Thoracic aorta (tissue), 2 donors: ENCODE measurements at regions not wholly inside any gene's neighbourhood (a gene's known extent, or its start where the extent isn't known, plus 50 kb on each side); places are given as distances from the start of the nearest gene placed in this dataset.
"Not testable (repeated sequence)": the region's sequence is repeated elsewhere in the genome, so short reads cannot be mapped to it uniquely, and the experiment has no call there.

Experiments used
- ATAC-seq: fragments of 150-250 bp; one replicate; pipeline ENCODE4 v1.8.0; 2017; ENCODE audit warnings: low read depth; ENCODE audit not compliant: insufficient number of reproducible peaks, low FRiP score
- DNase-seq: peaks from one replicate; pipeline ENCODE4 v3.0.0-alpha.2; 2020; ENCODE audit warnings: low spot score
- H3K27ac ChIP-seq, 2 donors: fragments of 200-600 bp; sonication (generic); 1 replicate in 1 of 2; 2 replicates in 1 of 2; pipeline ENCODE4 v1.5.1; 2016; ENCODE audit warnings: mild to moderate bottlenecking in 2 of 2, moderate library complexity in 2 of 2
- H3K27me3 ChIP-seq: fragments of 200-600 bp; sonication (generic); replicated peaks from 2 replicates; pipeline ENCODE4 v1.6.0; 2016; ENCODE audit warnings: mild to moderate bottlenecking; ENCODE audit not compliant: insufficient read depth
- H3K36me3 ChIP-seq: fragments of 200-600 bp; sonication (generic); one replicate; pipeline ENCODE4 v1.5.1; 2016
- H3K4me1 ChIP-seq, 2 donors: fragments of 200-600 bp; sonication (generic); 1 replicate in 1 of 2; 2 replicates in 1 of 2; pipeline versions ENCODE4 v1.5.1 to v1.6.0; 2016; ENCODE audit warnings: low read depth in 2 of 2, mild to moderate bottlenecking in 1 of 2; ENCODE audit not compliant: control insufficient read depth in 1 of 2
- H3K4me3 ChIP-seq: fragments of 200-600 bp; sonication (generic); 2 replicates; pipeline ENCODE4 v1.5.1; 2016; ENCODE audit warnings: mild to moderate bottlenecking
- H3K9me3 ChIP-seq: fragments of 200-600 bp; sonication (generic); 2 replicates; pipeline ENCODE4 v1.5.1; 2016

DNA sequence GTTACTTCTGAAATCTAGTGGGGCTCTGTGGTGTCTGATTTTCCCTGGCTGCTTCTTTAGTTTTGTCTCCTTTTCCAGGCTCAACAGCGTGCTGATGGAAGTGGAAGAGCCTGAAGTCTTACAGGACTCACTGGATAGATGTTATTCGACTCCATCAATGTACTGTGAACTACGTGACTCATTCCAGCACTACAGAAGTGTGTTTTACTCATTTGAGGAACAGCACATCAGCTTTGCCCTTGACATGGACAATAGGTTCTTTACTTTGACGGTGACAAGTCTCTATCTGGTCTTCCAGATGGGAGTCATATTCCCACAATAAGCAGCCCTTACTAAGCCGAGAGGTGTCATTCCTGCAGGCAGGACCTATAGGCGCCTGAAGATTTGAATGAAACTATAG, 51.1 kb downstream of the NBPF8 start:
- not testable (repeated sequence) for H3K4me1 ChIP-seq, ATAC-seq

GRCh38 chr1:120477663-120478062, 62.8 kb downstream of the NBPF8 start:
- DNase-seq, H3K27ac ChIP-seq, H3K4me1 ChIP-seq, H3K27me3 ChIP-seq, H3K4me3 ChIP-seq, ATAC-seq, H3K36me3 ChIP-seq, H3K9me3 ChIP-seq: not testable (repeated sequence)

More for the DNA sequence above, 51.1 kb downstream of the NBPF8 start:
- DNase-seq, H3K9me3 ChIP-seq, H3K4me3 ChIP-seq, H3K27me3 ChIP-seq, H3K36me3 ChIP-seq, H3K27ac ChIP-seq: not testable (repeated sequence)

DNA sequence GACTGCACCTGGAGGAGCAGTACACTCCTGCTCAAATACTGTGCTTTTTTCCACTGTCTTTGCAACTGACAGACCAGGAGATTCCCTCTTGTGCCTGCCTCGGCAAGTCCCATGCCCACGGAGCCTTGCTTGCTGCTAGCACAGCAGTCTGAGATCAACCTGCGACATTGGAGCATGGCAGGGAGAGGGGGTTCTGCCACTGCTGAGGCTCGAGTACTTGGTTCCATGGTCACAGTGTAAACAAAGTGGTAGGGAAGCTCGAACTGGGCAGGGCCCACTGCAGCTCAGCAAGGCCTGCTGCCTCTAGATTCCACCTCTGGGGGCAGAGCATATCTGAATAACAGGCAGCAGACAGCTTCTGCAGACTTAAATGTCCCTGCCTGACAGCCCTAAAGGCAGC, 63.6 kb downstream of the NBPF8 start:
- not testable (repeated sequence) for H3K9me3 ChIP-seq, H3K36me3 ChIP-seq, H3K4me3 ChIP-seq, H3K4me1 ChIP-seq, H3K27me3 ChIP-seq, ATAC-seq, H3K27ac ChIP-seq, DNase-seq

GRCh38 chr1:120487542-120487941, 72.7 kb downstream of the NBPF8 start:
- H3K27me3 ChIP-seq, ATAC-seq, H3K27ac ChIP-seq, H3K4me3 ChIP-seq, H3K4me1 ChIP-seq, H3K9me3 ChIP-seq, DNase-seq: not testable (repeated sequence)
- H3K36me3 ChIP-seq, result peaks cover 11% of the 10 kb centered on the region

GRCh38 chr1:120489217-120489616, 74.4 kb downstream of the NBPF8 start:
- not testable (repeated sequence) for H3K27me3 ChIP-seq, H3K4me3 ChIP-seq, H3K9me3 ChIP-seq, DNase-seq, ATAC-seq, H3K4me1 ChIP-seq, H3K27ac ChIP-seq
- peaks cover 13% of the 10 kb centered on the region for H3K36me3 ChIP-seq

DNA sequence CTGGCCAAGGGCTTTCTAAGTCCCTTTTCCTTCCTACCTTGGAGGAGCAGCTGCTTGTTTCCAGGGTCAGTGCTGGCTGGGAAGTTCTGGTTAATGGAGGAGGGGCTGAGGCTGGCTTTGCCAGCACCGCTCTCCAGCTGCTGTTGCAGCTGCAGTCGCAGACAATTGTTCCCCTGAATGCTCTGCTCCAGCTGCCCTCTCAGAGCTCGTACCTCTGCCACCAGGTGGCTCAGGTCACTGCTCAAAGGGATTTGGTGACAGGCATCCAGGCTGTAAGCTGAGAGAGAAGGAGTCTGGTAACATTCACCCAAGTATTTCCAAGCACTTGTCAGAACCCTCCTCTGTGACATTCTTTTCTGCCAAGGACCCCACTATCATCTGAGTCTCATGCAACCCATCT, 82.3 kb downstream of the NBPF8 start:
- H3K27me3 ChIP-seq, ATAC-seq, H3K27ac ChIP-seq, H3K9me3 ChIP-seq, DNase-seq, H3K4me3 ChIP-seq, H3K4me1 ChIP-seq: not testable (repeated sequence)
- peaks cover 11% of the 10 kb centered on the region for H3K36me3 ChIP-seq

DNA sequence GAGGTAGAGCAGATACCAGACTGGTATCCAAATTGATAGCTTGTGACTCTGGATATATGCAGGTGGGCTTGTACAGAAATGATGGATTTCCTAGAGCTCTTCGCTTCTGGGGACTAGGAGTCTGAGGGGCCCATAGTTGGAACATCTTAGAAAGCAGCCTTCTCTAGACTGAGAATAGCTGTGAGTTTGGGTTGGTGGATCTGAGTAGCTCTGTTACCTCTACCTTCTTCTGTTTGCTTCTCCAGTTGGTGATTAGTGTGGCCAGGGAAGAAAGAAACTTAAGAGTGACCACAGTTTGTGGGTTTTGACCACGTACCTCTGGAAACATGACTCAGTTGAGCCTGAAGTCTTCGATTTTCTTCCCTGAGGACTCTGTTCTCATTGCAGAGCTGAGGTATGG, 88.4 kb downstream of the NBPF8 start:
- not testable (repeated sequence) for H3K4me3 ChIP-seq, DNase-seq, H3K36me3 ChIP-seq, H3K27ac ChIP-seq, H3K27me3 ChIP-seq, H3K4me1 ChIP-seq, H3K9me3 ChIP-seq, ATAC-seq

DNA sequence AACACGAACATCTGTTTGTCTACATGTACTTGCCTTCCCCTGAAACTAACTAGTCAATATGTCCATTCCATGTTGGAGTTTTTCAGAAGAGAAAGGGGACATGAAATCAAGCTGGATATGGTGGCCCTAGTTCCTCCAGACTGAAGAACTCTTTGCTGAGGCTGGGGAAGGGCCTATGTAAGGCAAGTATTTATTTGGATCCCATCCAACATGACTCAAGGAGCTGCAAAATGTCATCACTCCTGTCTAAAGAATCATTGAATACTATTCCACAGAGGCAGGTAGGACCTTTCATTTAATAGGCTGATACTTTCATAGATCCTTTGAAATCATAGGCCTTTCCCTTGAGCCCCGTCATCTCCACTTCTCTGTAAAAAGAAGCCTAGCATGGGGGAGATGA, 91.5 kb downstream of the NBPF8 start:
- H3K27me3 ChIP-seq, H3K9me3 ChIP-seq, H3K36me3 ChIP-seq, DNase-seq, ATAC-seq, H3K4me1 ChIP-seq, H3K27ac ChIP-seq, H3K4me3 ChIP-seq: not testable (repeated sequence)

DNA sequence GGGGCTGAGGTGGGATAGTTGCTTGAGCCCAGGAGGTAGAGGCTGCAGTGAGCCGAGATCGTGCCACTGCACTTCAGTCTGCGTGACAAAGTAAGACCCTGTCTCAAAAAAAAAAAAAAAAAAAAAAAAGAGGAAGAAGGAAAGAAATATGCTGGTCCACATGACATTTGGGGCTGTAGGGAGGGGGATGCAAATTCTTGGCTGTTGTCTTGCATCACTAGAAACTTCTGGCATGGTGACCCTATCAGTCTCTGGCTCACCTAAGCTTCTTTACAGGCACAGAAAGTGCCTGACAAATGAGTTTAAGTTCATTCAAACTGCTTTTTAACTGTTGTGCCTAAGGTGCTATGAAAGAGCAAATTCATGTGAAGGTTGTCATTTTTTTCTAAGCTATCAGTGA, 93.5 kb downstream of the NBPF8 start:
- ATAC-seq, H3K4me3 ChIP-seq, H3K9me3 ChIP-seq, H3K36me3 ChIP-seq, DNase-seq, H3K27ac ChIP-seq, H3K4me1 ChIP-seq, H3K27me3 ChIP-seq: not testable (repeated sequence)

GRCh38 chr1:120509258-120509657, 94.4 kb downstream of the NBPF8 start:
- not testable (repeated sequence) for ATAC-seq, DNase-seq, H3K27me3 ChIP-seq, H3K27ac ChIP-seq, H3K9me3 ChIP-seq, H3K36me3 ChIP-seq, H3K4me3 ChIP-seq, H3K4me1 ChIP-seq

DNA sequence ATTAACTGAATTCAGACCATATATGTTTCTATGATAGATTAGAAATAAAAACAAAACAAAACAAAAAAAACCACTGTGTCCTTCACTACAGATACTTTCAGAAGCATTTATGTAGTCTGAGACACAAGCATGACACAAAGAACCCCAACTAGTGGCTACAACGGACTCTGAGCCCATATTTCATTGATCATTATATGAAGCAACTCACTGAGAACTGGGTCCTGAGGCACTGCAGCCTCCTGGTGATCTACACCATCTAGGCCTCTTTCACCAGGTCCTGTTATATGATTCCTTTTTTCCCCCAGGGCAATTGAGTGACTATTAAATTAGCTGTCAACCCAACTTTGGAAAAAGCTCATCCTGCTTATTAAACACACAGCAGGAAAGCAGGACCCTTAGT, 98.3 kb downstream of the NBPF8 start:
- H3K4me3 ChIP-seq, H3K27me3 ChIP-seq, H3K36me3 ChIP-seq, DNase-seq, H3K4me1 ChIP-seq, H3K27ac ChIP-seq, H3K9me3 ChIP-seq, ATAC-seq: not testable (repeated sequence)

GRCh38 chr1:120513531-120513930, 98.7 kb downstream of the NBPF8 start:
- not testable (repeated sequence) for H3K27ac ChIP-seq, H3K27me3 ChIP-seq, H3K9me3 ChIP-seq, ATAC-seq, H3K4me3 ChIP-seq, DNase-seq, H3K4me1 ChIP-seq, H3K36me3 ChIP-seq

- H3K4me3 ChIP-seq, H3K9me3 ChIP-seq, H3K4me1 ChIP-seq, ATAC-seq, H3K27ac ChIP-seq, DNase-seq, H3K36me3 ChIP-seq, H3K27me3 ChIP-seq: not testable (repeated sequence)
Measured at GRCh38 chr1:120519196-120519595, 104.4 kb downstream of the NBPF8 start.
